PC-3 (cell line): ENCODE measurements at regions not wholly inside any gene's neighbourhood (a gene's known extent, or its start where the extent isn't known, plus 50 kb on each side); places are given as distances from the start of the nearest gene placed in this dataset.

Source experiments
- ATAC-seq: fragments of 200-7000 bp; cut with Tn5 transposase; 2 replicates; pipeline ENCODE4 v1.9.1; 2020; ENCODE audit warnings: mild to moderate bottlenecking, moderate library complexity
- BruUV-seq: library from RNA; stranded (reverse); fragments of 400-500 nt; replicated peaks from 2 replicates; lab custom pipeline; 2021; lab: Mats Ljungman, UMichigan
- CTCF ChIA-PET: fragments of 300-600 bp; sonication (Branson Sonifier 250); formaldehyde crosslinking; loops from one replicate; lab custom pipeline; 2022; ENCODE audit warnings: antibody characterized with exemption; lab: Charles Lee
- POLR2A ChIA-PET: fragments of 300-600 bp; sonication (Branson Sonifier 250); formaldehyde crosslinking; loops from one replicate; lab custom pipeline; 2022; ENCODE audit warnings: antibody characterized with exemption; ENCODE audit not compliant: unreplicated experiment; lab: Charles Lee
- DNase-seq: peaks from one replicate; pipeline ENCODE4 v3.0.0-alpha.2; 2015
- H2AFZ ChIP-seq: fragments of 300-600 bp; sonication (generic); 2 replicates; pipeline ENCODE4 v1.6.0; 2016; ENCODE audit warnings: antibody characterized with exemption, low read length
- H3F3A ChIP-seq: fragments of 300-600 bp; sonication (generic); one replicate; pipeline ENCODE4 v1.6.0; 2017; ENCODE audit warnings: antibody characterized with exemption, low read length, control low read depth, mild to moderate bottlenecking; ENCODE audit not compliant: unreplicated experiment
- H3K27ac ChIP-seq: fragments of 300-600 bp; sonication (generic); 2 replicates; pipeline ENCODE4 v1.5.1; 2016; ENCODE audit warnings: mild to moderate bottlenecking, low read length
- H3K27me3 ChIP-seq: fragments of 300-600 bp; sonication (generic); 2 replicates; pipeline ENCODE4 v1.6.1; 2016; ENCODE audit warnings: low read length, mixed read lengths
- H3K36me3 ChIP-seq: fragments of 300-600 bp; sonication (generic); 2 replicates; pipeline ENCODE4 v1.6.1; 2016; ENCODE audit warnings: low read depth, mixed run types, low read length, mixed read lengths
- H3K4me1 ChIP-seq: fragments of 300-600 bp; sonication (generic); 2 replicates; pipeline ENCODE4 v1.5.1; 2016; ENCODE audit warnings: low read length; ENCODE audit not compliant: insufficient read depth
- H3K4me2 ChIP-seq: fragments of 300-600 bp; sonication (generic); 2 replicates; pipeline ENCODE4 v1.6.0; 2016; ENCODE audit warnings: low read length
- H3K4me3 ChIP-seq: fragments of 300-600 bp; sonication (generic); 2 replicates; pipeline ENCODE4 v1.5.1; 2016; ENCODE audit warnings: mild to moderate bottlenecking, low read length, mixed read lengths
- H3K79me2 ChIP-seq: fragments of 300-600 bp; sonication (generic); 2 replicates; pipeline ENCODE4 v1.6.1; 2017; ENCODE audit warnings: low read length, mixed read lengths
- H3K9ac ChIP-seq: fragments of 300-600 bp; sonication (generic); 2 replicates; pipeline ENCODE4 v1.6.0; 2016; ENCODE audit warnings: mild to moderate bottlenecking, low read length
- H3K9me2 ChIP-seq: fragments of 300-600 bp; sonication (generic); replicated peaks from 2 replicates; pipeline ENCODE4 v1.6.1; 2016; ENCODE audit warnings: mixed run types, low read length, mixed read lengths
- H3K9me3 ChIP-seq: fragments of 300-600 bp; sonication (generic); 2 replicates; pipeline ENCODE4 v1.6.1; 2016; ENCODE audit warnings: low read length, mixed read lengths
- H4K20me1 ChIP-seq: fragments of 300-600 bp; sonication (generic); 2 replicates; pipeline ENCODE4 v1.6.1; 2016; ENCODE audit warnings: low read length, mixed read lengths
- CTCF ChIP-seq: fragments of 300-600 bp; sonication (generic); conservative IDR thresholded peaks from 2 replicates; pipeline ENCODE4 v1.5.1; 2017; ENCODE audit warnings: antibody characterized with exemption, low read depth, mild to moderate bottlenecking, low read length
- EZH2 ChIP-seq: fragments of 300-600 bp; sonication (generic); IDR thresholded peaks from one replicate; pipeline ENCODE4 v1.6.1; 2017; ENCODE audit warnings: antibody characterized with exemption, mild to moderate bottlenecking, low read length; ENCODE audit not compliant: unreplicated experiment
- EZH2phosphoT487 ChIP-seq: fragments of 300-600 bp; sonication (generic); IDR thresholded peaks from 2 replicates; pipeline ENCODE4 v1.6.1; 2018; ENCODE audit warnings: mild to moderate bottlenecking, antibody characterized with exemption, low read length, borderline replicate concordance
- intact Hi-C: fragments of 100-400 bp; cut with micrococcal nuclease; formaldehyde crosslinking; loops from 2 replicates; pipeline ENCODE4 v1.9.0; 2023

DNA sequence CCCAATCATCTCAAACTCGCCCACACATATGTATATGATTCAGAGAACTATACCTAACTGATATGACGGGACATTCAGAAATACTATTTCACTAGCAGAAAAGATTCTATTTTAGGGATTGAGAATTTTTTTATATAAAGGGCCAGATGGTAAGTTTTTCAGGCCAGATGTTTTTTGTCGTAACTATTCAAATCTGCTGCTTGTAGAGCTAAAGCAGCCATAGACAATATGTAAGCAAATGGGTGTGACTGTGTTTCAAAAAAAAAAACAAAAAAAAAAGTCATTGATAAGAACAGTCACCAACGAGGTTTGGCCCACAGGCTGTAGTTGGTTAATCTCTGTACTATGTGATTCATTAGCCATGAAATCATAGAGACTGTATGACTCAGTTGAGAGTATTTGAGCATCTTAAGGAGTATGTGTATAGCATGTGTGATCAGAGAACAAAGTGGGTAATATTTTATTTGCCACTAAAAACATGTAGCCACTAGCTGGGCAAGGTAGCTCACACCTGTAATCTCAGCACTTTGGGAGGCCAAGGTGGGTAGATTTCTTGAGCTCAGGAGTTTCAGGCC lies 2724.7 kb downstream of the PCDH9 start:
- DNase-seq (peak; percentile 27), ATAC-seq (no peak)
- Histone ChIP-seq H3F3A (no peaks in the 10 kb centered on the region), H3K4me3 (no peak overlapping the region), H3K79me2 (no peaks in the 10 kb centered on the region), H3K4me1 (no peaks in the 10 kb centered on the region), H3K9me3 (no peaks in the 10 kb centered on the region), H3K4me2 (no peak overlapping the region), H3K36me3 (no peaks in the 10 kb centered on the region), H4K20me1 (no peaks in the 10 kb centered on the region), H3K27ac (no peak overlapping the region), H3K9me2 (no peaks in the 10 kb centered on the region), H3K9ac (no peak overlapping the region), H3K27me3 (no peaks in the 10 kb centered on the region), H2AFZ (no peak overlapping the region)
- intact Hi-C loops, result no loop called here
- no peak for TF ChIP-seq EZH2
- no peak for TF ChIP-seq EZH2phosphoT487
- TF ChIP-seq CTCF, result no peak
- ChIA-PET POLR2A (no interaction called here), CTCF (no interaction called here)
- BruUV-seq, result no TSS peak

DNA sequence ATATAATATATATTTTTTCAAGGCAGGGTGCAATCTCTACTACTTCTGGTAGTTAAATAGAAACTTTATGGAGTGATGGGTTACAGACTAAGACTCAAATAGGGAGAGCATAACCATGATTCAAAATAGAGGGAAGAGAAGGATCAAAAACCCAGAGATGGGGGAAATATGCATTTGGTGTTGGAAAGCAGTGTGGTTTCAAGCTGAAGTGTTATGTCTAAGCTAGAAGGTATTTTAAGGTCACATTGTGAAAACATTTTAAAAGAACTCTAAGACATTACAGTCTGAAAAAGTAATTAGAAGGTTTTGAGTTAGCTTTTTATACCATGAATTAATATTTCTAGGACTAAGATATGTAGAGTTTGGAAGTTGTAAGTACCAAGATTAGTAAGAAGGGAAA lies 2741.4 kb downstream of the PCDH9 start:
- no peaks in the 10 kb centered on the region for H3K9me3 ChIP-seq
- no peak for DNase-seq
- BruUV-seq, result no TSS peak
- no peak for TF ChIP-seq EZH2phosphoT487
- no peak for TF ChIP-seq CTCF
- TF ChIP-seq EZH2, result no peak
- H3K79me2 ChIP-seq, result no peaks in the 10 kb centered on the region
- no peaks in the 10 kb centered on the region for H3K4me1 ChIP-seq
- no peak for ATAC-seq
- H3K27ac ChIP-seq, result no peak overlapping the region
- no peaks in the 10 kb centered on the region for H3K9me2 ChIP-seq
- H3F3A ChIP-seq, result no peaks in the 10 kb centered on the region
- no peak overlapping the region for H2AFZ ChIP-seq
- no peaks in the 10 kb centered on the region for H3K27me3 ChIP-seq
- intact Hi-C loops, result no loop called here
- H3K9ac ChIP-seq, result no peak overlapping the region
- ChIA-PET CTCF (no interaction called here), POLR2A (no interaction called here)
- H3K36me3 ChIP-seq, result no peaks in the 10 kb centered on the region
- H3K4me3 ChIP-seq, result no peak overlapping the region
- no peak overlapping the region for H3K4me2 ChIP-seq
- H4K20me1 ChIP-seq, result no peaks in the 10 kb centered on the region

DNA sequence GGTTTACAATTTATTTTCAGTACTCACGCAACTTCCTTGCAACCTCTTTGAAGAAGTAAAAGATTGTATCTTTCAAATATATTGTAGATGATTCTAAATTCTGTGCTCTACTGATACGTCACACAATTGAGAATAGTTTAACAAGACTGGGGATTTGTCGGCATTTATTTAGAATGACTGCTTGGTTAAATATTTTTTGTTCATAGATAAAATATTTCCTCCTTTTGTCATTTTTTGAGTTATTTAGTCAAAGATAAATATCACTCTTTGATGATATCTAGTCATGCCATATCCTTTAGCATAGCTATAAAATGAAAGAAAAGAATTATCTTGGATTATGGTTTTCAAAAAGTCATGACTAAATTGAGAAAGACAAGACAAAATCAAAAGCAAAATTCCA lies 2747.8 kb downstream of the PCDH9 start:
- H3K9me2 ChIP-seq, result no peaks in the 10 kb centered on the region
- peak; percentile 6 for DNase-seq
- H3K9ac ChIP-seq, result no peak overlapping the region
- no peaks in the 10 kb centered on the region for H3F3A ChIP-seq
- H3K27ac ChIP-seq, result no peak overlapping the region
- POLR2A ChIA-PET, result no interaction called here
- CTCF ChIA-PET, result no interaction called here
- no peaks in the 10 kb centered on the region for H4K20me1 ChIP-seq
- H2AFZ ChIP-seq, result no peak overlapping the region
- TF ChIP-seq CTCF, result no peak
- TF ChIP-seq EZH2phosphoT487, result no peak
- no peak for TF ChIP-seq EZH2
- no peak overlapping the region for H3K4me3 ChIP-seq
- H3K4me2 ChIP-seq, result no peak overlapping the region
- no TSS peak for BruUV-seq
- no peak for ATAC-seq
- intact Hi-C loops, result no loop called here
- no peaks in the 10 kb centered on the region for H3K79me2 ChIP-seq
- no peaks in the 10 kb centered on the region for H3K27me3 ChIP-seq
- no peaks in the 10 kb centered on the region for H3K9me3 ChIP-seq
- H3K4me1 ChIP-seq, result no peaks in the 10 kb centered on the region
- H3K36me3 ChIP-seq, result no peaks in the 10 kb centered on the region
